ENCODE measurements at regions not wholly inside any gene's neighbourhood (a gene's known extent, or its start where the extent isn't known, plus 50 kb on each side); places are given as distances from the start of the nearest gene placed in this dataset.
"Not testable (repeated sequence)": the region's sequence is repeated elsewhere in the genome, so short reads cannot be mapped to it uniquely, and the experiment has no call there.

DNA sequence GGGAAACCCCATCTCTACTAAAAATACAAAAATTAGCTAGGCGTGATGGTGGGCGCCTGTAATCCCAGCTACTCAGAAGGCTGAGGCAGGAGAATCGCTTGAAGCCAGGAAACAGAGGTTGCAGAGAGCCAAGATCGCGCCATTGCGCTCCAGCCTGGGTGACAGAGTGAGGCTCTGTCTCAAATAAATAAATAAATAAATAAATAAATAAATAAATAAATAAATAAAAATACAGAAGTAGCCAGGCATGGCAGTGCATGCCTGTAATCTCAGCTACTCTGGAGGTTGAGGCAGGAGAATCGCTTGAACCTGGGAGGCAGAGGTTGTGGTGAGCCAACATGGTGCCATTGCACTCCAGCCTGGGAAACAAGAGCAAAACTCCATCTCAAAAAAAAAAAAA is 1068.7 kb upstream of the CITED2 start:
- TF ChIP-seq, protein P1, sequence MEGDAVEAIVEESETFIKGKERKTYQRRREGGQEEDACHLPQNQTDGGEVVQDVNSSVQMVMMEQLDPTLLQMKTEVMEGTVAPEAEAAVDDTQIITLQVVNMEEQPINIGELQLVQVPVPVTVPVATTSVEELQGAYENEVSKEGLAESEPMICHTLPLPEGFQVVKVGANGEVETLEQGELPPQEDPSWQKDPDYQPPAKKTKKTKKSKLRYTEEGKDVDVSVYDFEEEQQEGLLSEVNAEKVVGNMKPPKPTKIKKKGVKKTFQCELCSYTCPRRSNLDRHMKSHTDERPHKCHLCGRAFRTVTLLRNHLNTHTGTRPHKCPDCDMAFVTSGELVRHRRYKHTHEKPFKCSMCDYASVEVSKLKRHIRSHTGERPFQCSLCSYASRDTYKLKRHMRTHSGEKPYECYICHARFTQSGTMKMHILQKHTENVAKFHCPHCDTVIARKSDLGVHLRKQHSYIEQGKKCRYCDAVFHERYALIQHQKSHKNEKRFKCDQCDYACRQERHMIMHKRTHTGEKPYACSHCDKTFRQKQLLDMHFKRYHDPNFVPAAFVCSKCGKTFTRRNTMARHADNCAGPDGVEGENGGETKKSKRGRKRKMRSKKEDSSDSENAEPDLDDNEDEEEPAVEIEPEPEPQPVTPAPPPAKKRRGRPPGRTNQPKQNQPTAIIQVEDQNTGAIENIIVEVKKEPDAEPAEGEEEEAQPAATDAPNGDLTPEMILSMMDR (IDR thresholded peaks at IDR 0.05; ENCODE audit: low read length), result not testable (repeated sequence)
- TF ChIP-seq EZH2 (IDR thresholded peaks at IDR 0.05; ENCODE audit: borderline replicate concordance, low read length), result not testable (repeated sequence)
